Right ventricle myocardium inferior (tissue), 1 donor: ENCODE measurements at regions not wholly inside any gene's neighbourhood (a gene's known extent, or its start where the extent isn't known, plus 50 kb on each side); places are given as distances from the start of the nearest gene placed in this dataset.
"Not testable (repeated sequence)": the region's sequence is repeated elsewhere in the genome, so short reads cannot be mapped to it uniquely, and the experiment has no call there.

Experiments
- ATAC-seq: fragments of 200-7000 bp; cut with Tn5 transposase; one replicate; pipeline ENCODE4 v1.9.1; 2020; ENCODE audit warnings: mild to moderate bottlenecking, moderate library complexity
- DNase-seq: peaks from one replicate; pipeline ENCODE4 v3.0.0; 2021; ENCODE audit errors: missing footprints
- intact Hi-C: fragments of 100-400 bp; cut with DNase I; formaldehyde crosslinking; loops from one replicate; pipeline ENCODE4 v1.11.0; 2022
- donor health status: DM: no; HTN: yes; CAD: no; lungs with severe emphysema.

GRCh38 chr18:78436110-78436509 is 543.5 kb upstream of the SALL3 start:
- intact Hi-C loops = no loop called here
- ATAC-seq (no peak), DNase-seq (no peak)

- ATAC-seq, DNase-seq, intact Hi-C loops: not testable (repeated sequence)
Observed at GRCh38 chr18:78438235-78438634, 541.4 kb upstream of the SALL3 start.

DNA sequence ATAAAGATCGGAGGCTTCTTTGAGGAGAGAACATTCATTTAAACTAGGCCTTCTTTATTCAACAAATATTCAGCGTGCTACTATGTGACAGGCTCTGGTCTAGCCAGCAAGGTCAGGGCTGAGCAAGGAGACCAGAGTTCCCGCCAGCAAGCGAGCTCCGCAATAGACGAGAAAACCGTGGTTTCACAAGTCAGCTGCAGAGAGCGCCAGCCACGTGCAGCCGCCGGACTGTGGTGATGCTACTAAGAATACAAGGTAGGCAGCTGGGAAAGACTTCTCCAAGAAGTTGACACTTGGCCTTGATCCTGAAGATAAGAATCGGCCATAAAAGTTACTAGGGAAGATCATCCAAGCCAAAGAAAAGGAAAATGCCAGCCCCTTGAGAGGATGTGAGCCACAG is 533.7 kb upstream of the SALL3 start:
- intact Hi-C loops = no loop called here
- no peak for ATAC-seq
- DNase-seq = no peak

DNA sequence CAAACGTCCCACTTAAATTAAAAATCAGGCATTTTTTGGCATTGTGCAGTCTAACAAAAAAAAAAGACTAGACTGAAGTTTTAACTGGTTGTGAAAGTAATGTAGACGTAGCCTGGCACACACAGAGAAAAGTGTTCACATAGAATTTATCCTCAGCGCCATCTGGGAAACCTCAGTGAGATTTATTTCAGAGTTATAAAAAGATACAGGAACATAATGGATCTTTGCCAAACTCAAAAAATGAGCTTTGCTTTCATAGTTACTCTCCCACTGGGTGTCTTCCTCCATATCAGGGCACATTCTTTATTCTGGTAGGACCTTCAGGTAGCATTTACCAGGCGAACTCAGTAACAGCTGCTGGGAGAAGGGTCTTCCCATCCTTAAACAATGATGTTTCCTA is 532.4 kb upstream of the SALL3 start:
- intact Hi-C loops = no loop called here
- no peak for DNase-seq
- no peak for ATAC-seq

DNA sequence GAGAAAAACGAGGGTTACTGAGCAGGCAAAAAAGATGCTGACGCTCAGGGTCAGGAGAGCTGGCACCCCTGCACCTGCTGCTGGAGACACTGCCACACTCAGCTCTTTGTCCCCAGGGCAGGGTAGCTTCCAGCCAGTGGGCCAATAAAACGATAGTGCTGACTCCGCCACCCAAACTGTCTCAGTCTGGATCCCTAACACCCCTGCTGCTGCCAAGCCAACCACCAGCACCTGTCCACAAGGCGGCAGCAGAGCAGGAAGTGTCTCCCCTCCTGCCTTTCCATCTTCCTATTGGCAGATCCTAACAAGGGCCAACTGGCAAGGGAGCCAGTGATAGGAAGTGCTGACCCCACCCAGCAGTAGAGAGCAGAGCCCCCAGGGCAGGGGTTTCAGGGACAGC is 531.5 kb upstream of the SALL3 start:
- ATAC-seq = no peak
- intact Hi-C loops = no loop called here

GRCh38 chr18:78448591-78448990 is 531.0 kb upstream of the SALL3 start:
- no peak for DNase-seq
- no peak for ATAC-seq
- intact Hi-C loops = no loop called here

More for the DNA sequence above, 531.5 kb upstream of the SALL3 start:
- DNase-seq = no peak

- DNase-seq = no peak
- no peak for ATAC-seq
- intact Hi-C loops = no loop called here
Observed at GRCh38 chr18:78454221-78454620, 525.4 kb upstream of the SALL3 start.

- intact Hi-C loops = no loop called here
- DNase-seq (no peak), ATAC-seq (no peak)
Observed at GRCh38 chr18:78455386-78455785, 524.2 kb upstream of the SALL3 start.

DNA sequence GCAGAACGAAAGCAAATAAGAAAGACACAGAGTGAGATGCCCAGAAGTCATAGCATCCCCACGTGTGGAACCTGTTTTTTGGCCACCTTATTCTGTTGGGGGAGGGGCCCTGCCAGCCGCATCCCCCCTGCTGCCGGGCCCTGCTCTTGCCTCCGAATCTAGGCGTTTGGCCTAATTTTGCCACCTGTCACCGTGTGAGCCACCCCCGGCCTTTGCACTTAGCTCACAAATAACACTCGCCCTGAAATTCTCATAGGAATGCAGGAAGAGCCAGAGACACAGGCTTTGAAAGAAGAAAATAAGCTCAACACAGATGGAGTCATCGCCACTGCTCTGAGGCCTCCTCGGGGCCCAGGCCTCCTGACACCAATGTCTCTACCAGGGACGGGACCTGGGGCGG is 522.6 kb upstream of the SALL3 start:
- DNase-seq (no peak), ATAC-seq (no peak)
- intact Hi-C loops = no loop called here

DNA sequence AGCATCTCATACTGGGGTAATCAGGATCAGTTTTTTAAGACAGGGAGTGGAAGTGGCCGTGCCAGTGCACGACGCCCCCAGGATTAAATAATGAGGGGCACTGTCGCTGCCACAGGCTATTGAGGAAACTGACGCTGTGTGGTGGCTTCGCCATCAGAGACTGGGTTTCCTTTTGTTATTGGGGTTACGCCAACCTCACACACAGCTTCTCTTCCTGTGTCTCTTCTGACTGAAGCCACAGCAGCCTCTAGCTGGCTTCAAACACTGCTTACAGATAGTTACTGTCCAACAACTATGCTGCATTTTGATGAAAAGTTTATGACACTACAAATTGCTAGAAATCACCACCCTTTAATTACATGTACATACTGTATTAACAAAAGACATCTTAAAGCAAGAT is 521.9 kb upstream of the SALL3 start:
- ATAC-seq (no peak), DNase-seq (no peak)
- intact Hi-C loops = no loop called here

GRCh38 chr18:78458356-78458755 is 521.3 kb upstream of the SALL3 start:
- no peak for DNase-seq
- intact Hi-C loops = no loop called here
- no peak for ATAC-seq

GRCh38 chr18:78459668-78460067 is 520.0 kb upstream of the SALL3 start:
- DNase-seq (no peak), ATAC-seq (no peak)
- intact Hi-C loops = no loop called here

GRCh38 chr18:78460558-78460957 is 519.1 kb upstream of the SALL3 start:
- DNase-seq (no peak), ATAC-seq (no peak)
- intact Hi-C loops = no loop called here

- DNase-seq (no peak), ATAC-seq (no peak)
- intact Hi-C loops = no loop called here
Observed at GRCh38 chr18:78473563-78473962, 506.1 kb upstream of the SALL3 start.

DNA sequence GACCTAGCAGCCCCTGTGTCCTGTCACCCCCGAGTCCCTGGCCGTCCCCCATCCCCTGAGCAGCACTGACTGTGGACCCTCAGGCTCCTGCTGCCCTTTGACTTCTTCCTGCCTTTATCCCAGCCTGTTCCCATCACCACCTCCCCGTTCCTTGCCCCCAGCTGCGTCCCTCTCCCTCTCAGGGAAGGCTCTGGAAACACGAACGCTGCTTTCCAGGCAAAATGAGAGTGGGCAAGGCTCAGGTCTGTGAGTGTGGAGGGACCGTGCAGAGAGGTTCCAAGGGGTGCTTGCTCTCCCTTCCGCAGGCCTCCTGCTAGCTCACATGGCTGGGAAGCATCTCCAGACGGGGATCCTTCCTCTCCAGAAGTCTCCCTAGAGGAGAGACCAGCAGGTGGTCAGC is 501.8 kb upstream of the SALL3 start:
- intact Hi-C loops = no loop called here
- no peak for ATAC-seq
- no peak for DNase-seq

DNA sequence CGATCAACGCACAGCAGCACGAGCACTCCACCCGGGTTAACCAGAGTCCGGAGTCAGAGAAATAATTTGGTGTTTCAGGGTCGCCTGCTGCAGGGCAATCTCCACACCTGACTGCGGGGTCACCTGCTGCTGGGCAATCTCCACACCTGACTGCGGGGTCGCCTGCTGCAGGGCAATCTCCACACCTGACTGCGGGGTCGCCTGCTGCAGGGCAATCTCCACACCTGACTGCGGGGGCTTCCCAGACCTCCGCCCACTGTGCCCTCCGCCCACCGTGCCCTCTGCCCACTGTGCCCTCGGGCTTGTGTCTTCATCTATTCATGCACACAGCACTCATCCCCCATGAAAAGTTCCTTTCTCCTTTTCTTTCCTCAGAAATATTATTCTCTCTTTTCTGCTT is 500.2 kb upstream of the SALL3 start:
- intact Hi-C loops = no loop called here
- ATAC-seq = no peak
- no peak for DNase-seq

- DNase-seq (no peak), ATAC-seq (no peak)
- intact Hi-C loops = no loop called here
Observed at GRCh38 chr18:78480262-78481054, 499.2 kb upstream of the SALL3 start.

DNA sequence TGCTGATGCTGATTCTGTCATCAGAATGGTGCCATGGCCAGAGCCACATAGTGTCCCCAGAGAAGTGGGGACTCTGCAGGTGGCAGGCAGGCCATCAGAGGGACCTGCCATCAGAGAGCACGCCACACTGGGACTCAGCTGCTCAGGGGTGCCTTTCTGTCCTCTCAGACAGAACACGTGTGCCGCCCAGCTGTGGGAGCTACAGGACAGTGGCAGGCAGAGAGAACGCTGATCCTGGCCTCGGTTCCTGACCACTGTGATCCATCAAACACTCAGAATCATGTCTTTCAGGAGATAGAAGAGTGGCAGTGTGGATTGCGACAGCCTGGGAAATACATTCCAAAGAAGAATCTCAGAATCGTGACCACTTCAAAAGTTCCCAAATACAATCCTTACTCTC is 497.2 kb upstream of the SALL3 start:
- no peak for ATAC-seq
- DNase-seq = no peak
- intact Hi-C loops = no loop called here

GRCh38 chr18:78487649-78488048 is 492.0 kb upstream of the SALL3 start:
- no peak for ATAC-seq
- intact Hi-C loops = no loop called here
- no peak for DNase-seq

GRCh38 chr18:78492064-78492812 is 487.4 kb upstream of the SALL3 start:
- no peak for DNase-seq
- intact Hi-C loops = no loop called here
- no peak for ATAC-seq
